Cardiac muscle cell (in vitro differentiated cells and primary cell): ENCODE measurements at regions not wholly inside any gene's neighbourhood (a gene's known extent, or its start where the extent isn't known, plus 50 kb on each side); places are given as distances from the start of the nearest gene placed in this dataset.

ENCODE experiments used
- DNase-seq, 2 donors: peaks; one replicate each; pipeline versions ENCODE4 v3.0.0 to v3.0.0-alpha.2; 2010 to 2017; ENCODE audit warnings: low read depth in 1 of 2, low spot score in 1 of 2
- H3K27ac ChIP-seq: fragments of 200-600 bp; sonication (generic); 2 replicates; pipeline ENCODE4 v1.5.1; 2016
- H3K27me3 ChIP-seq: fragments of 200-600 bp; sonication (generic); 2 replicates; pipeline ENCODE4 v1.6.0; 2016; ENCODE audit warnings: control low read depth
- H3K36me3 ChIP-seq: fragments of 200-600 bp; sonication (generic); 2 replicates; pipeline ENCODE4 v1.5.1; 2016; ENCODE audit warnings: control low read depth
- H3K4me1 ChIP-seq: fragments of 200-600 bp; sonication (generic); 2 replicates; pipeline ENCODE4 v1.8.1; 2017; ENCODE audit warnings: low read depth, mild to moderate bottlenecking, mixed run types
- H3K4me3 ChIP-seq: fragments of 200-600 bp; sonication (generic); 2 replicates; pipeline ENCODE4 v1.5.1; 2016; ENCODE audit warnings: mild to moderate bottlenecking
- H3K9me3 ChIP-seq: fragments of 200-600 bp; sonication (generic); 2 replicates; pipeline ENCODE4 v1.5.1; 2017; ENCODE audit warnings: low read depth, mild to moderate bottlenecking, control low read depth
- TF ChIP-seq, protein P1 (sequence below): IDR thresholded peaks from 2 replicates; pipeline ENCODE4 v1.5.1; 2012; ENCODE audit warnings: low read depth, mild to moderate bottlenecking, low read length

DNA sequence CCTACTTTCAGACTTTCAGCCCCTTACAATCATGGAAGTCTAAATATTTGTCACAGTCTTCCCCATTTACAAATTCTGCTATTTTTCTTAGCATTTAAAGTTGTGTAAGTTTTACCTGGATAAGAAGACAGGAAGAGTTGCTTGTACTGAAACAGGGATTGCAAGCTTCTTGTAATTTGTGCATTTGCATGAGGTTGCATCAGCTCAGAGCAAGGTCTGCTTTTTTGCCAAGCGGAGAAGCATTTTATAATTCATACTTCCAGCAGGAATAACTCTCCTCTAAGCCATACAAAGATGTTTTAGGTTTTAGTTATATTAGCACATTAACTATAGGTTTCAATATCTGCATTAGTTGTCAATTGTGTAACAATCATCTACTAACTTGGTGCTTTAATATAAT is 922.0 kb upstream of the PABPC4L start:
- H3K36me3 ChIP-seq: no peaks in the 10 kb centered on the region
- no peaks in the 10 kb centered on the region for H3K9me3 ChIP-seq

DNA sequence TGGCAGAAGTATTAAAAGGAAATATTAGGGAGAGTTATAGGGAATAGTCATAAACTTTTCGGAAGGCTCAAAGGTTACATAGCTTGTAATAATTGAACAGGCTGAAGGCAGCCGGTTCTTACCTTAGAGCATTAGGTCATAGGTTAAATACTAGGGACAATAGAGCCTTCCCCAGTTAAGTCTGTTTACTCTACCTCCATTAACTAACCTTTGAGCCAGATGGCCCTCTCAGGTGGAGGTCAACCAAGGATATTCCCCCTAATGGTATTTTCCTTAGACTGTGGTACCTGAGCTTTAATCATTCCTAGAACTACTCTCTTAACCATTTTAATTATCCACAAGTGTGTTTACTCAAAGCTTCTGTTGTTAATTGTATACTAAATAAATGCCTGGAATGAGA is 920.9 kb upstream of the PABPC4L start:
- TF ChIP-seq, protein P1, sequence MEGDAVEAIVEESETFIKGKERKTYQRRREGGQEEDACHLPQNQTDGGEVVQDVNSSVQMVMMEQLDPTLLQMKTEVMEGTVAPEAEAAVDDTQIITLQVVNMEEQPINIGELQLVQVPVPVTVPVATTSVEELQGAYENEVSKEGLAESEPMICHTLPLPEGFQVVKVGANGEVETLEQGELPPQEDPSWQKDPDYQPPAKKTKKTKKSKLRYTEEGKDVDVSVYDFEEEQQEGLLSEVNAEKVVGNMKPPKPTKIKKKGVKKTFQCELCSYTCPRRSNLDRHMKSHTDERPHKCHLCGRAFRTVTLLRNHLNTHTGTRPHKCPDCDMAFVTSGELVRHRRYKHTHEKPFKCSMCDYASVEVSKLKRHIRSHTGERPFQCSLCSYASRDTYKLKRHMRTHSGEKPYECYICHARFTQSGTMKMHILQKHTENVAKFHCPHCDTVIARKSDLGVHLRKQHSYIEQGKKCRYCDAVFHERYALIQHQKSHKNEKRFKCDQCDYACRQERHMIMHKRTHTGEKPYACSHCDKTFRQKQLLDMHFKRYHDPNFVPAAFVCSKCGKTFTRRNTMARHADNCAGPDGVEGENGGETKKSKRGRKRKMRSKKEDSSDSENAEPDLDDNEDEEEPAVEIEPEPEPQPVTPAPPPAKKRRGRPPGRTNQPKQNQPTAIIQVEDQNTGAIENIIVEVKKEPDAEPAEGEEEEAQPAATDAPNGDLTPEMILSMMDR: no peak
- Histone ChIP-seq H3K9me3 (no peaks in the 10 kb centered on the region), H3K36me3 (no peaks in the 10 kb centered on the region), H3K4me1 (no peaks in the 10 kb centered on the region), H3K27me3 (no peaks in the 10 kb centered on the region), H3K4me3 (no peak overlapping the region), H3K27ac (no peak overlapping the region)
- no peak for DNase-seq

More for the DNA sequence above, 922.0 kb upstream of the PABPC4L start:
- no peaks in the 10 kb centered on the region for H3K27me3 ChIP-seq
- no peak for DNase-seq
- H3K27ac ChIP-seq: no peak overlapping the region
- TF ChIP-seq, protein P1: no peak
- H3K4me1 ChIP-seq: no peaks in the 10 kb centered on the region
- H3K4me3 ChIP-seq: no peak overlapping the region

- H3K27me3 ChIP-seq: no peaks in the 10 kb centered on the region
- no peak overlapping the region for H3K4me3 ChIP-seq
- no peaks in the 10 kb centered on the region for H3K9me3 ChIP-seq
- no peaks in the 10 kb centered on the region for H3K36me3 ChIP-seq
- TF ChIP-seq, protein P1: no peak
- no peak overlapping the region for H3K27ac ChIP-seq
- no peaks in the 10 kb centered on the region for H3K4me1 ChIP-seq
- peak in 1 of 2 donors; percentile 30 for DNase-seq
Observed at GRCh38 chr4:135120195-135120594, 918.6 kb upstream of the PABPC4L start.

- no peak overlapping the region for H3K4me3 ChIP-seq
- no peak overlapping the region for H3K27ac ChIP-seq
- TF ChIP-seq, protein P1: no peak
- no peaks in the 10 kb centered on the region for H3K36me3 ChIP-seq
- no peak for DNase-seq
- H3K27me3 ChIP-seq: no peaks in the 10 kb centered on the region
- no peaks in the 10 kb centered on the region for H3K4me1 ChIP-seq
- H3K9me3 ChIP-seq: no peaks in the 10 kb centered on the region
Observed at GRCh38 chr4:135114079-135114478, 912.5 kb upstream of the PABPC4L start.

DNA sequence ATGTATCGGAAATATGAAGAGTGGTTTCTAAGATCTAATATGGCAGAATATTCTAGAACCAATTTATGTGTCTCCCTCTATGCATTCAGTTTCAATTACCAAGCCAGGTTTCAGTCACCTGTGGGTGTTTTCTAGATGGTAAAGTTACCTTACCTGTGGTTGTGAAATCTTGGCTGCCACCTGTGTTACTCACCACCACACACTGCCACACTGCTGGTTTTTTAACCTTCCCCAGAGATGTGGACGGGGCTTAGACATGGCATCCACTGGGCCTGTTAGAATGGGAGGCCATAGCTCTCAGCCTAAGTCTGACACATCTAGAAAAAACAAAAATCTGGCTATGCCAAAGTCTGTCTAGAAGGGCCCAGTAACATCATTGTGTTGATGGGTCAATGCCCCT is 896.5 kb upstream of the PABPC4L start:
- Histone ChIP-seq H3K4me3 (no peak overlapping the region), H3K27me3 (no peaks in the 10 kb centered on the region), H3K9me3 (no peaks in the 10 kb centered on the region), H3K27ac (no peak overlapping the region), H3K4me1 (no peaks in the 10 kb centered on the region), H3K36me3 (no peaks in the 10 kb centered on the region)
- TF ChIP-seq, protein P1: no peak
- no peak for DNase-seq

- H3K36me3 ChIP-seq: no peaks in the 10 kb centered on the region
- H3K27ac ChIP-seq: no peak overlapping the region
- no peak for DNase-seq
- no peaks in the 10 kb centered on the region for H3K4me1 ChIP-seq
- no peaks in the 10 kb centered on the region for H3K27me3 ChIP-seq
- no peaks in the 10 kb centered on the region for H3K9me3 ChIP-seq
- TF ChIP-seq, protein P1: no peak
- H3K4me3 ChIP-seq: no peak overlapping the region
Observed at GRCh38 chr4:135073389-135073788, 871.8 kb upstream of the PABPC4L start.
